Hepatic stellate cell (primary cell): ENCODE measurements at regions not wholly inside any gene's neighbourhood (a gene's known extent, or its start where the extent isn't known, plus 50 kb on each side); places are given as distances from the start of the nearest gene placed in this dataset.

Source experiments
- DNase-seq: peaks from one replicate; pipeline ENCODE4 v3.0.0; 2011; ENCODE audit warnings: low spot score

DNA sequence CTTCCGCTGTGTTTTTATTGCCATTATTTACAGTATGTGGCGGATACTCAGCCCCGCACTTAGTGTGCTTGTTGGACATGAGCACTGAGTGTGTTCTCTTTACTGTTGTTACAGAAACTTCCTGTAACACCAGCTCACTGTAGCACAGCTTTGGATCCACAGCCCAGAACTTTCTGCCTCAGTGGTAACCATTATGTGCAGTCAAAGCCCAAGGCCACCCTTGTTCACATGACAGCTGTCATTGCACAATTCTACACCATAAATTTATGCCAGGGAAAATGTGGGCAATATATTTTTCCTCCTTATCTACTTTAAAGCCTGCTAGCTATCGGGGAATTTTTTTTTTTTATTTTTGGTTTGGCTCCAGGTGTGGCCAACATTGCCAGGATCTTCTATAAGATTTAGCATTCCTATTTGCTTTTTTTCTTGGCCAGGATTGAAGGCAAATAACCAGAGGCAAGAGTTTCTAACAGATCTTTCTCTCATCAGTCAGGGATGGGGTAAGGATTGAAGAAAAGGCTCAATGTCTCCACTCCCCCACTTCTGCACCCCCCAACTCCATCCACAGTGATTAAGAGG, 176.0 kb upstream of the PELI2 start:
- DNase-seq = no peak

- no peak for DNase-seq
Observed at GRCh38 chr14:55942826-55943225, 175.4 kb upstream of the PELI2 start.

DNA sequence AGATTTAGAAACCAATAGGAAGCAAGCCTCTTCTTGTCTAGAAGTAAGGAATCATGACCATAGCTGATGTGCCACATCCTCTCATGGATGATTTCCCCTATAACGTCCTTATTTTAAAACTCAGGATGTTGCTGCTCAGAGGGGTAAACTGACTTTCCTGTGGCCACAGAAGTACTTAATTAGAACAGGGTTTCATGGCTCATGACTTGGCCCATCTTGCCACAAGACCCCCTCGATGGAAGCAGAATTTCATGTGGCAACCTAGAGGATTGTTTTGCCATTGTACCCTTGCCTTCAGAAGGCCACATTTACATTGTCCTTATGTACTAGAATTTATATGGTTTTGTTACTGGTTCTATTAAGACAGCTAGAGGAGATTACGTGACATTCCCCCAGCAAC, 173.5 kb upstream of the PELI2 start:
- no peak for DNase-seq

DNA sequence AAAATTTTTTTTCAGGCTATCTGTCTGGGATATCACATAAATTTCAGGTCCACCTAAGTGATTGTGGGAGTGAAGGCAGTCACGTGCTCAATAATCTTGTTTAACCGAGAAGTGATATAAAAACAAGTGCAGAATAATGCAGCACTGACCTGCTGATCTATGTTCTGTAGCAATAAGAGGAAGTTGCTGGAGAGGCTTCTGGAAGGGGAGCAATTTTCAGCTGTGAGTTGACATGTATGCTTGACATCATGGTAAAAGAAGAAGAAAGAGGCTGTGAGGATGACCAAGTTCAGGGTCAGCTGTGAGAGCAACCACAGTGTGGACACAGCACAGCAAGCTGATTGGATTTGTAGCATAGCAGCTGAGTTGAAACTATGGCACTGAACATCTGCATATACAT, 172.0 kb upstream of the PELI2 start:
- no peak for DNase-seq

DNA sequence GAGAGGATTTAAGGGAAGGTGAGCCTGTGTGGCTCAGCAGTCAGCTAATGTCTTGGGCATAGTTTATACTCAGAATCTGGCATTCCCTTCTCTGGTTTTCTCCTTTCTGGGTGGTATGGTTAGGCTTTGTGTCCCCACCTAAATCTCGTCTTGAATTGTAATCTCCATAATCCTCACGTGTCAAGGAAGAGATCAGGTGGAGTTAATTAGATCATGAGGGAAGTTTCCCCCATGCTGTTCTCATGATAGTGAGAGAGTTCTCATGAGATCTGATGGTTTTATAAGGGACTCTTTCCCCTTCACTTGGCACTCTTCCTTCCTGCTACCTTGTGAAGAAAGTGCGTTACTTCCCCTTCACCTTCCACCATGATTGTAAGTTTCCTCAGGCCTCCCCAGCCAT, 169.8 kb upstream of the PELI2 start:
- DNase-seq = no peak

- DNase-seq = no peak
Observed at GRCh38 chr14:55949708-55950107, 168.5 kb upstream of the PELI2 start.

DNA sequence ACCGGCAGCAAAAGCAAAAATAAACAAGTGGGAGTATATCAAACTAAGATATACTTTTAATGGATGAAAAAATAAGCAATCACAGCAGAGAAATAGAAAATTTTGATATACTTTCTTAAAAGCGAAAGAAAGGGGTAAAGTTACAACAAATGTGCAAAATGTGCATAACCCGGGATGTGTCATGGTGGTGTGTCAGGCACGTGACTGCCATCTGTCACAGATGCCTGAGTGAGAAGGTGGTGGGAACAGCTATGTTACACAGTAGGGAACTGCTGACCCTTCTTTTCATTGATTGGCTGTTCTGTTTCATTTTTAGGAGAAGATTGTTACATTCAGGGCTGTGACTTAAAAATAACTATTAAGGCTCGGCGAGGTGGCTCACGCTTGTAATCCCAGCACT, 168.1 kb upstream of the PELI2 start:
- no peak for DNase-seq

- DNase-seq = no peak
Observed at GRCh38 chr14:55951341-55952206, 166.6 kb upstream of the PELI2 start.

- DNase-seq = no peak
Observed at GRCh38 chr14:55954108-55954507, 164.1 kb upstream of the PELI2 start.

DNA sequence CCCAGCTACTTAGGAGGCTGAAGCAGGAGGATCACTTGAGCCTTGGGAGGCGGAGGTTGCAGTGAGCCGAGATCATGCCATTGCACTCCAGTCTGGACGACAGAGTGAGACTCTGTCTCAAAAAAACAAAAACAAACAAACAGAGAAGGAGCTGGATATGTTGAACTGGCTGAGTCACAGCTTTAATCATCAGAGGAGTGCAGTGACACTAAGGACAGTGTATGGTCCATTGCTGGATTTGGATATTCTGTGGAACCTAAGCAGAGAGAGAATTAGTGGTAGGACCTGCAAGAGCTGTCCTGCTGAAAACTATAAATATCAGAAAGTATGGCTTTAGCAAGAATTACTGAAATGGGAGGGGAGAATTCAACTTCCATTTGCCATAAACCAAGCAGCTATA, 163.0 kb upstream of the PELI2 start:
- DNase-seq = no peak

GRCh38 chr14:55957950-55958349, 160.3 kb upstream of the PELI2 start:
- DNase-seq = no peak

DNA sequence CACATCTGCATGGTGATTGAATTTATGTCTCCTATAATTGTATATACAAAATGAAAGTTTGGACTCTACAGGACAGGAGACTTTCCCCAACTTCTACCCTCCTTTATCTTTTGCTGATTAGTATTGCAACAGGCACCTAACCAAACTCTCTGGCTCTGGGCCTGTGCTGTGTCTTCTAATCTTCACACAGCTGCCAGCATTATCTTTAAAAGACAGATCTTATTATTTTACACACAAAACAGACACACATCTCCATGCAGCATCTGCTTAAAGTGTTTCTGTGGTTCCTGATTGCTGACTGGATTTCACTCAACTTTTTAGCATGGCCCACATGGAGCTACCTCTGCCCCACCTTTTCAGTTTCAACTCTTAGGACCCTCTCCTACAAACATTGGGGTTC, 154.9 kb upstream of the PELI2 start:
- no peak for DNase-seq

- DNase-seq = no peak
Observed at GRCh38 chr14:55964091-55964490, 154.1 kb upstream of the PELI2 start.

- DNase-seq = no peak
Observed at GRCh38 chr14:55964821-55965220, 153.4 kb upstream of the PELI2 start.

- DNase-seq = no peak
Observed at GRCh38 chr14:55965851-55966250, 152.4 kb upstream of the PELI2 start.

DNA sequence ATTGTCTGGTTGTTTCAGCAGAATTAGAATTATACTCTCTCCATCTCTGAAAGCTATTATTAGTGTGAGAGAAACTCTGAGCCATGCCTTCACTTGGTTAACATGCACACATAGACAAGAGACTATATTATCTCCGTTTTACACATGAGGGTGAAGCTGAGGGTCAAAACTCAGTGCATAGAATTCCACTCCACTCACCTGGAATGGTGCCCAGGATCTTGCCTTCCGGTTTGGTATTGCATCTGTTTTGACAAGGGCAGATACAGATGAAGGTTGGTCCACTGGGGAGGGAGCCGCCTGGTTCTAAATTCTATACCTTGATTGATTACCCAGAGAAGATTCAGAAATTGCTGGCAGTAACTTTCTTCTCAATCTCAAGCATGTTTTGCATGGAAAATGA, 149.5 kb upstream of the PELI2 start:
- no peak for DNase-seq

- no peak for DNase-seq
Observed at GRCh38 chr14:55973285-55973800, 144.9 kb upstream of the PELI2 start.

DNA sequence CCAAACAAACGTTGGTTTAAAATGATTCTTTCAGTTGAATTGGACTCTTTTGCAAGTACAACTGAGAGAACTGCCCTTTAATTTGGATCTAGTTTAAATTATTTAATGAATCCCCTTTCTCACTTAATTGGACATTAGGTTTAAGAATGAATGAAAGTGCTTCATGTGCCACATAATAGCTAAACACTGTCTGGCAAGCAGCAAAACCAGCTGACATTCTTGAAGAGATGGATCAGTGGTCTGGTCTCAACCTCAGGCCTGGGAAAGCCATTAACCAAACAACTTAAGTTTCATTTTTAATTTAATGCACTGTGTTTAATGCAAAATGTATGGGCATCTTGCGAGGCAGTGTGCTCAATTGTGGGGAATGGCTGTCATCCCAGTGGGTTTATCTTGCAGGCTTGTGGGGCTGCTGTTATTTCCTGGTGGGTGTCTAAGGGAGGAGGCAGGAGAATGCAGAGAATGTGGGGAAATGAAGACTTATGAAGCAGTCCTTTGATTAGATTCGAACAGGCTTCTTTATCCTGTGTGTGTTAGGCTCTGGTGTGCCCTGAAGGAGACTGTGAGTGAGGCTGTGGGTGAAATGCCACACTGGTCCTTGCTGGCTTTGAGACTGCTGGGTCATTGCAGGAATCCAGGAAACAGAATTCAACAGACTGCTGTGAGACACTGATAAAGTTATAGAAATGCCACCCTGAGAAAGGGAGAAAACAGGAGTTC, 144.1 kb upstream of the PELI2 start:
- DNase-seq = no peak

DNA sequence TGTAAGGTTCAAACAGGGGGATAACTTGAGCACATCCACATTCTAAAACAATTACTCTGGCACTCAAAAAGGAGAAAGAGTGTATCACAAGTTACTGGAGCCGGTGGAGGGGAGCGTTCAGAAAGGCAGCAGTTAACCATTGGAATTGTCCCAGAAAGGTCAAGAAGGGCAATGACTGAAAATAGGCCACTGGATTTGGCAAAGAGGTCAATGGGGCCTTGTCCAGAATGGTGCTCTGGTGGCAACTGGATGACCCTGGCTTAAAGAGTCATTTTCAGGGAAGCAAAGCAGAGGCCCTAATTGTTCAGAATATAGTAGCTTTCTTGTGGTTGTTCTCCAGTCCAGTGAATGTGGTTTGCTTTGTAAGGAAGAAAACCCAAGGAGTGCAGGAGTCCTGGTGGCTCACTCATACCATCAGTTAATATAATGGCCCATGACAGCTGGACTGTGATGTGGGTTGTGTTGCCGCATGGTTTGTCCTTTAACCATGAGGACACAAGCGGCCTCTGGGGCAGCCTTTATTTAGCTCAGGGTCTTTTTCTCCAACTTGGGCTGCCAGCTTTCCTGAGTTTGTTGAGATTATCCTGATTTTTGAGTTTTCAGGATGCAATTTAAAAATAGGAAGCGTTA, 142.8 kb upstream of the PELI2 start:
- DNase-seq = no peak

DNA sequence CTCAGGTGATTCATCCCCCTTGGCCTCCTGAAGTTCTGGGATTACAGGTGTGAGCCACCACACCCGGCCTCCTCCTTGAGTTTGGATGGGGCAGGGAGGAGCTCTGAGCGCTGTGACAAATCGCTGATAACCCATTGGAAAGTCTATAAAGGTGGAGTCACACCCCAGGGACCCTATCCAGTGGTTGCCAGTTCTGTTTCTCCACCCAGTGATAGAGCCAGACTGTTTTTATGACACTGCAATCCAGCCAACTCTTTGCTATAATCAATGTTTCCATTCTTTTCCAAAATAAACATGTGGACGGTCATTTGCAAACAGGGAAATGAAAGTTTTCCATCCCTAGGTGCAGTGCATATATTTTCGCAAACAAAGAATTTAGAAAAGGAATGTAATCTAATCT, 142.0 kb upstream of the PELI2 start:
- no peak for DNase-seq

- DNase-seq = no peak
Observed at GRCh38 chr14:55976655-55977054, 141.6 kb upstream of the PELI2 start.

DNA sequence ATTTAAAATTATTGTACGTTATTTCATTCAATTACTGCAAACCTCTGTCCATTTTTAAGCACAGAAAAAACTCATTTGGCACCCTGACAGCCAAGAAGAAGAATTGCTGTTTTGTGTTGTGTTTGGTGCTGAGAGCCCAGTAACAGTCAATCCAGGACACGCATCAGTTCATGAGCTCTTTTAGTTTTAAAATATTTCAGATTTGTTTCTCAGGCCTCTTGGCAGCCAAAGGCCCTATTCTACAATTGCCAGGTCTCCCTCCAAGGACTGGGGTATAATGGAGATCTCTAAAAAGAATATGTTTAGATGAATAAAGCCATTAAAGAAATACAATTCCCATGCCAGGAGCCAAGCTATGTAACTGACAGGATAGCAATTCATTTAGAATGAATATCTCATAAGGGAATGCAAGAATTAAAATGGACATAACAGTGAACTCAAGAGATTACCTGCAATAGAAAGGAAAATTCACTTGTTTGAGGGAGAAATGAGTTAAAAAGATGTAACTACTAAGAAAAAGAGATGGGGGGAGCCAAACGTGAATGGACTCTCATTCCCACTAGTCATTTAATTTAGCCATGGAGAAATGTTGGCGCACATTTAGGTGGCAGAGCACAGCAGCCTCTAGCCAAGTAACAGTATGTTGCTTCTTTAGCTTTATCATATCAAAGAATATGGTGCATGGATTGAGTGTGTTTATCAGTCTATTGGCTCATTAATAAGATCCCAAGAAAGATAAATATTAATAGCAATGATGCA, 140.6 kb upstream of the PELI2 start:
- no peak for DNase-seq
